Thyroid gland (tissue), 4 donors: ENCODE measurements at regions not wholly inside any gene's neighbourhood (a gene's known extent, or its start where the extent isn't known, plus 50 kb on each side); places are given as distances from the start of the nearest gene placed in this dataset.

ENCODE experiments used
- DNase-seq, 2 donors: peaks; one replicate each; pipeline ENCODE4 v3.0.0-alpha.2; 2019
- H3K27ac ChIP-seq, 3 donors: fragments of 200-600 bp; sonication (generic); 1 replicate in 2 of 3; 2 replicates in 1 of 3; pipeline ENCODE4 v1.5.1; 2016 to 2019; ENCODE audit warnings: mild to moderate bottlenecking in 1 of 3, moderate library complexity in 1 of 3
- H3K27me3 ChIP-seq: fragments of 200-600 bp; sonication (generic); one replicate; pipeline ENCODE4 v1.5.1; 2019
- H3K36me3 ChIP-seq, 2 donors: fragments of 200-600 bp; sonication (generic); one replicate each; pipeline ENCODE4 v1.5.1; 2016 to 2019
- H3K4me1 ChIP-seq, 2 donors: fragments of 200-600 bp; sonication (generic); one replicate each; pipeline ENCODE4 v1.5.1; 2017 to 2019
- H3K4me3 ChIP-seq, 3 donors: fragments of 200-600 bp; sonication (generic); replicated peaks in 1 of 3; 1 replicate in 2 of 3; 2 replicates in 1 of 3; pipeline ENCODE4 v1.5.1; 2016; ENCODE audit warnings: mild to moderate bottlenecking in 1 of 3
- H3K9me3 ChIP-seq: fragments of 200-600 bp; sonication (generic); one replicate; pipeline ENCODE4 v1.5.1; 2017
- CTCF ChIP-seq, 6 experiments: fragments of 200-600 bp in 3 of 6; fragments of 450-650 bp in 3 of 6; sonication (generic) in 3 of 6; IDR thresholded peaks; one replicate each; pipeline ENCODE4 v1.5.1; 2016 to 2019; ENCODE audit warnings: antibody characterized with exemption in 6 of 6, mild to moderate bottlenecking in 2 of 6, inconsistent platforms in 1 of 6, moderate library complexity in 1 of 6
- POLR2A ChIP-seq, 2 donors: fragments of 450-650 bp; IDR thresholded peaks; one replicate each; pipeline ENCODE4 v1.6.1; 2017; ENCODE audit warnings: antibody characterized with exemption in 2 of 2, mild to moderate bottlenecking in 2 of 2, moderate library complexity in 1 of 2
- WGBS, 2 donors: methylation state at CpG; one replicate each; pipeline ENCODE4 v1.1.5; 2017; 5-methylcytosine and 5-hydroxymethylcytosine counted together
- intact Hi-C: fragments of 100-400 bp; cut with DNase I; formaldehyde crosslinking; loops from one replicate; pipeline ENCODE4 v1.15.1; 2023

- no peaks in the 10 kb centered on the region for H3K9me3 ChIP-seq
- no peaks in the 10 kb centered on the region for H3K27me3 ChIP-seq
- H3K4me3 ChIP-seq = no peak overlapping the region
- 79 to 80% methylated on average over 1 of the region's 1 CpG for WGBS, 2 donors
- no peaks in the 10 kb centered on the region for H3K4me1 ChIP-seq
- intact Hi-C loops = no loop called here
- no peak for DNase-seq
- H3K36me3 ChIP-seq = no peaks in the 10 kb centered on the region
- no peak for TF ChIP-seq CTCF (IDR thresholded peaks at IDR 0.05)
- TF ChIP-seq POLR2A (IDR thresholded peaks at IDR 0.05) = no peak
- no peak overlapping the region for H3K27ac ChIP-seq
These were observed 93.4 kb upstream of the ARHGAP28 start for GRCh38 chr18:6636091-6636490.

GRCh38 chr18:6638447-6638846 is 91.1 kb upstream of the ARHGAP28 start:
- Histone ChIP-seq H3K4me3 (no peak overlapping the region), H3K9me3 (no peaks in the 10 kb centered on the region), H3K4me1 (no peaks in the 10 kb centered on the region), H3K27ac (no peak overlapping the region), H3K36me3 (no peaks in the 10 kb centered on the region), H3K27me3 (no peaks in the 10 kb centered on the region)
- intact Hi-C loops = no loop called here
- no peak for TF ChIP-seq CTCF (IDR thresholded peaks at IDR 0.05)
- no peak for TF ChIP-seq POLR2A (IDR thresholded peaks at IDR 0.05)
- WGBS, 2 donors = 84 to 86% methylated on average over 5 of the region's 5 CpGs
- no peak for DNase-seq

GRCh38 chr18:6639305-6639704 is 90.2 kb upstream of the ARHGAP28 start:
- 88 to 90% methylated on average over 4 of the region's 4 CpGs for WGBS, 2 donors
- H3K9me3 ChIP-seq = no peaks in the 10 kb centered on the region
- H3K4me1 ChIP-seq = no peaks in the 10 kb centered on the region
- intact Hi-C loops = no loop called here
- no peak for DNase-seq
- H3K27me3 ChIP-seq = no peaks in the 10 kb centered on the region
- no peak for TF ChIP-seq POLR2A (IDR thresholded peaks at IDR 0.05)
- TF ChIP-seq CTCF (IDR thresholded peaks at IDR 0.05) = no peak
- H3K36me3 ChIP-seq = no peaks in the 10 kb centered on the region
- no peak overlapping the region for H3K4me3 ChIP-seq
- H3K27ac ChIP-seq = no peak overlapping the region

GRCh38 chr18:6644836-6645627 is 84.5 kb upstream of the ARHGAP28 start:
- H3K9me3 ChIP-seq = no peaks in the 10 kb centered on the region
- WGBS, 2 donors = 58 to 69% methylated on average over 10 of the region's 10 CpGs
- H3K4me1 ChIP-seq = no peaks in the 10 kb centered on the region
- no peaks in the 10 kb centered on the region for H3K36me3 ChIP-seq
- intact Hi-C loops = no loop called here
- H3K27ac ChIP-seq = no peak overlapping the region
- no peak for TF ChIP-seq POLR2A (IDR thresholded peaks at IDR 0.05)
- no peak for TF ChIP-seq CTCF (IDR thresholded peaks at IDR 0.05)
- no peak overlapping the region for H3K4me3 ChIP-seq
- no peaks in the 10 kb centered on the region for H3K27me3 ChIP-seq
- no peak for DNase-seq

- intact Hi-C loops = no loop called here
- H3K9me3 ChIP-seq = no peaks in the 10 kb centered on the region
- H3K4me3 ChIP-seq = no peak overlapping the region
- TF ChIP-seq CTCF (IDR thresholded peaks at IDR 0.05) (no peak), POLR2A (IDR thresholded peaks at IDR 0.05) (no peak)
- 59 to 69% methylated on average over 5 of the region's 5 CpGs for WGBS, 2 donors
- no peaks in the 10 kb centered on the region for H3K36me3 ChIP-seq
- H3K27ac ChIP-seq = no peak overlapping the region
- H3K27me3 ChIP-seq = no peaks in the 10 kb centered on the region
- H3K4me1 ChIP-seq = no peaks in the 10 kb centered on the region
- no peak for DNase-seq
These were observed 82.7 kb upstream of the ARHGAP28 start for GRCh38 chr18:6646801-6647200.
